ENCODE measurements at regions not wholly inside any gene's neighbourhood (a gene's known extent, or its start where the extent isn't known, plus 50 kb on each side); places are given as distances from the start of the nearest gene placed in this dataset.

DNA sequence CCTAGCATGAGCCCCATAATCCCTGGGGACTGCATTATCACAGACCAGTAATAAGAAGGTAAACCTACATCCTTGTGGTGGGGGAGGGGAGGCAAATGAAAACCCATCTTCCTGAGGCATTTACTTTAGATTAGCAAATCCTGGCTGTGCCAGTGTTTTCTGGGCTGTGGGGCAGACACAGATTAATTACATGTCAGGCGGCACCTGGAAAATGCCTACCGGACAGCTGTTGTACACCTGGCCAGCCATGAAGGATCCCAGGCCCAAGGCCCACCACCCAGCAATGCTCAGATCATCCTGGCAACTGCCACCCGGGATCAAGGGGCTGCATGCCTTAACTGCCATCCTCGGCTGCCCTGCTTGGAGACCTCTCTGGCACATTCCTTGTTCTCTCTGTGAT lies 59.1 kb upstream of the RASA2 start:
- TF ChIP-seq, protein P1, sequence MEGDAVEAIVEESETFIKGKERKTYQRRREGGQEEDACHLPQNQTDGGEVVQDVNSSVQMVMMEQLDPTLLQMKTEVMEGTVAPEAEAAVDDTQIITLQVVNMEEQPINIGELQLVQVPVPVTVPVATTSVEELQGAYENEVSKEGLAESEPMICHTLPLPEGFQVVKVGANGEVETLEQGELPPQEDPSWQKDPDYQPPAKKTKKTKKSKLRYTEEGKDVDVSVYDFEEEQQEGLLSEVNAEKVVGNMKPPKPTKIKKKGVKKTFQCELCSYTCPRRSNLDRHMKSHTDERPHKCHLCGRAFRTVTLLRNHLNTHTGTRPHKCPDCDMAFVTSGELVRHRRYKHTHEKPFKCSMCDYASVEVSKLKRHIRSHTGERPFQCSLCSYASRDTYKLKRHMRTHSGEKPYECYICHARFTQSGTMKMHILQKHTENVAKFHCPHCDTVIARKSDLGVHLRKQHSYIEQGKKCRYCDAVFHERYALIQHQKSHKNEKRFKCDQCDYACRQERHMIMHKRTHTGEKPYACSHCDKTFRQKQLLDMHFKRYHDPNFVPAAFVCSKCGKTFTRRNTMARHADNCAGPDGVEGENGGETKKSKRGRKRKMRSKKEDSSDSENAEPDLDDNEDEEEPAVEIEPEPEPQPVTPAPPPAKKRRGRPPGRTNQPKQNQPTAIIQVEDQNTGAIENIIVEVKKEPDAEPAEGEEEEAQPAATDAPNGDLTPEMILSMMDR (IDR thresholded peaks at IDR 0.05): no peak
- TF ChIP-seq POLR2A (IDR thresholded peaks at IDR 0.05): no peak
- TF ChIP-seq EP300 (IDR thresholded peaks at IDR 0.05; ENCODE audit: low read depth): no peak
